Erythroblast (primary cell): ENCODE measurements at regions not wholly inside any gene's neighbourhood (a gene's known extent, or its start where the extent isn't known, plus 50 kb on each side); places are given as distances from the start of the nearest gene placed in this dataset.
A peak's percentile ranks its signal among the peaks of the same experiment; 100 is the strongest.

Source experiments
- DNase-seq, 2 experiments: peaks; one replicate each; lab custom pipeline; 2025; lab: John Stamatoyannopoulos, UW
- GATA1 ChIP-seq: IDR thresholded peaks from 2 replicates; pipeline ENCODE4 v1.6.1; 2011; ENCODE audit warnings: low read depth, mild to moderate bottlenecking, control low read depth, low read length, moderate library complexity
- POLR2A ChIP-seq: IDR thresholded peaks from 2 replicates; pipeline ENCODE4 v1.6.1; 2011; ENCODE audit warnings: mild to moderate bottlenecking, low read length

DNA sequence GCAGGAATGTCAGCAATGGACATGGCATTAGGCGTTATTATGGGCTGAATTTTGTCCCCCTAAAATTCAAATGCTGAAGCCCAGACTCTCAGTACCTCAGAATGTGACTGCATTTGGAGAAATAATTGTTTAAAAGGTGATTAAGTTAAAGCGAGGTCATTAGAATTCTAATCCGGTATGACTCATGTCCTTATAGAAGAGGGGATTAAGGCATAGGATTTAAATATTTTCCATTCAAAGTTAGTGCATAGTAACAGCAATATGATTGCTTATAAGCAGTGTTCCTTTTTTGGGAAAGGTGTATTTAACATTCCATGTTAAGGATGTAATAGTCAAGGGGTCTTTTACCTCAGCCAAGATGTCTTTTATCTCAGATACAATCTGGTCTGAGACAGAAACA, 95.5 kb downstream of the NHLRC3 start:
- DNase-seq, result no peak
- TF ChIP-seq GATA1 (no peak), POLR2A (no peak)

DNA sequence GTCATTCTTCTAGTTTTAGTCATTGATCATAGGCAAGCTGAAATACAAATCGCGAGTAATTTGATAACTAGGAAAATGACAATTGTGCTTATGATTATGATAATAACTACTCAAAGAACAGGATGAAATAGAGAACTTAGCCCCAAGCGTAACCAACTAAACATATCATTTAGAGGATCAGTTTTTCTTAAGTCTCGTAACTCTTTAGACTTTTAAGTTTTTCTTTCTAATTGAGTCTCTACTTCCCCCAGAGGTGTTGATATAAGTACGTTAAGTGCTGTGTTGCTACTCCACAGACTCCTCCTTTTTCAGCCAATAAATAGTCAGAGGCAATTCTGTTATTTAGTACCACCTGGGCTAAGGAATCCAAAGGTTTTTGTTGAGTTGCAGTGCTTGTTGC, 96.3 kb downstream of the NHLRC3 start:
- no peak for TF ChIP-seq POLR2A
- no peak for TF ChIP-seq GATA1

DNA sequence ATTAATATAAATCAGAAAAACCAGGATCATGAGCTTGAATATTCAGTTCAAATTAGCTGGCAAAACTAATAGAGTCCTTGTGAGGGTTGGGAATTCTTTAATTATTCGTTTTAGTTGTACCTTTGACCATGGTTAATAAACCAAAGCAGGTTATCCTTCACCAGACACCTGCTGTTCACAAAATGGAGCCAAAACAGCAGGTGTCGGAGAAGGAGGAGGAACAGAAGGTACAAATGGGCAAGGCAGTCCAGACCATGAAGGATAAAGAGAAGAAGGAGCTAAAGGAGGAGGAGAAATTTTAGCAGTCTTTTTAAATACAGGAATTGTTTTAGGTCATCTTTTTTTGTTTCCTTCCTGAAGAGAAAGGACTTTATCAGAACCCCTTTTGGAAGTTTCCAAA, 106.1 kb downstream of the NHLRC3 start:
- TF ChIP-seq POLR2A (no peak), GATA1 (no peak)
- no peak for DNase-seq

More for the DNA sequence above, 96.3 kb downstream of the NHLRC3 start:
- no peak for DNase-seq

DNA sequence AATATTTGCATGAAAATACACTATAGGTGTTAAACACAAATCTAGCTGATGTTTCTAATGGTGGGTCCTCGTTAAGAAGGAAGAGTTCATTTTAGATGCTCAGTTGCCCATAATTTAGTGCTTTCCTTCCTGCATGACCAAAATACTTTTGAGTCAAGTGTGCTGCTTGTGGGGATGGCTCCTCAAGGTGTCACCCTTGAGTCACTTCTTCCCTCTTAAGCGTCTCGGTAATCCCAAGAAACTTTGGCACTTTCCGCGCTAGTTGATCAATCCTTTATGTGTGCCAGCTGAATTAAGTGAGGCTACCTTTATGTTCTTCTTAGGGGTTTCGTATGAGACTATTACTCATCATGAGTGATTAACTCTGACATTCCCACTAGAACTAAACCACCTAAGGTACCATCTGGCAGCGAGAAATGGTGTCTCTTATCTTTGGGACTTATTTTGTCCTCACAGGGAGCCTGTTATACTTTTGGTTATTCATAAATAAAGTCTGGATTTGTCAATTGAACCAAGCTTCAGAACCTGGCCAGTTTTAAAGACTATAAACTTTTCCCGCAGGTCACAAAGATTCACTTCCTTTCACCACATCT, 106.8 kb downstream of the NHLRC3 start:
- DNase-seq, result peak; percentile 35 to 58
- TF ChIP-seq GATA1 (no peak), POLR2A (no peak)

DNA sequence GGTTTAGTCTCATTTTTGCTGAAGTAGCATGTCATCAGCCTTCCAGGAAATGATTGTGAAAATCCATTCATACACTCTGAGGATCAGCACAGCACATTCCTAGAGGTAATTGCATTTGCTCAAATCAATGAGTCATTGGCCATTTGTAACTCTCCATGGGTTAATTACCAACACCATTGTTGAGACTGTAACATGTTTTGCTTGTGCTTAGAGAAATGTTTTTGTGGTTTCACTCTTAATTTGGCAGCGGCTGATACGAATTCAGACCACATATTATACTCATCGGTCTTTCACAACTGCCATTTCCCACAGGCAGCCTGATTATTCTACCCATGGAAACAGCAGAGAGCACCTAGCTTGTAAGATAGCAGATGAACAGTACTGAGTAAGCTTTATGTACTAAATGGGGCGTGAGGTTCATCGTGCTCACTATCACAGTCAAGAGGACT, 110.3 kb downstream of the NHLRC3 start:
- DNase-seq, result no peak
- TF ChIP-seq GATA1 (no peak), POLR2A (no peak)

DNA sequence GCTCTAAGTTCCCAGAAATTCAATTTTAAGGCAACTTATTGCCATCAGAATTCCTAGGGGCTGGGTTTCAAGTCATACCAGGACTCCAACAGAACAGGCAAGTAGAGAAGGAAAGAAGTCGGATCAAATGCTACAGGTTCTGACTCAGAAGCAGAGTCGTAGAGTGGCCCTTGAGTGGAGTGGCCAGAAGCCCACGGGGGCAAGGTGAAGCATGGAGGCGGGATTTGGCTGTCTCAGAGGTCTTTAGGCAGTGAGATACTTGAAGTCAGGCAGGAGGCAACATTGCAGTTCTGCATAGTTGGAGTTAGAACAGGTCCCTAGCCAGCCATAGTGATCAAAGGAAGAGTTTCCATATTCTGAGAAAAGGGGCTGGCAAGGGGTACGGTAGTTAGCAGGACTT, 111.6 kb downstream of the NHLRC3 start:
- no peak for DNase-seq
- TF ChIP-seq POLR2A (no peak), GATA1 (no peak)

DNA sequence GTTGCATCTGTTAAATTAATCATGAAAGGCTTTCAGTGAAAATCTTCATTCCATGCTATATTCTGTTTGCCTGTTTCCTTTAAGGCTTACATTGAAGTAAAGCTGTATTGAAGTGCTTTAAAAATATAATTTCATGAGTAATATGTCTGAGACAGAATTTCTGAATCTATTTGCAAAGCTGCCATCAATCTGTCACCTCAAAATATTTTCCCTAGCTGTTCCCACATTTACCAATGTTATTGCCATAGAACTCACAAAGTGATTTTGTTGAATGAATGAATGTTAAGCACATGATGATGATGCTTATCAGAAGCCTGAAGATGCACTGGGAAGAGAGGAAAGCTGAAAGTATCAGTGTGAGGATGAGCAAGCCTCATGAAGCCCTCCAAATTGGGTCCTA, 115.8 kb downstream of the NHLRC3 start:
- no peak for DNase-seq
- no peak for TF ChIP-seq GATA1

DNA sequence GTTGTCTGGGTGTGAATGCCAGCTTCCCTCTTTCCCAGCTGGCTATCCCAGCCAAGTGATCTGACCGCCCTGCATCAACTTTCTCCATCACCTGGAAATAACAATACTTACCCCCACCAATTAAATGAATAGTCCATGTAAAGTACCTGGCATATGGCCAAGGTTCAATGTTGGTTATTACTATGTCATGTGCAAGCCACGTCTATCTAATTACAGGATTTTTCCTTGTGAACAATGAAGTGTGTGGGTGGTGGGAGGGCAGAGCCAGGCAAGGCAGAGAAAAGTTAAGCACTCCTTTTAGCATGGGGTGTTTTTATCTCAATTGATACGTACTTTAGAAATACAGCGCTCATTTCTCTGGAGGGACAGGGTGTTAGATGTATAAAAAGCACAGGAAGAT, 121.1 kb downstream of the NHLRC3 start:
- no peak for DNase-seq

DNA sequence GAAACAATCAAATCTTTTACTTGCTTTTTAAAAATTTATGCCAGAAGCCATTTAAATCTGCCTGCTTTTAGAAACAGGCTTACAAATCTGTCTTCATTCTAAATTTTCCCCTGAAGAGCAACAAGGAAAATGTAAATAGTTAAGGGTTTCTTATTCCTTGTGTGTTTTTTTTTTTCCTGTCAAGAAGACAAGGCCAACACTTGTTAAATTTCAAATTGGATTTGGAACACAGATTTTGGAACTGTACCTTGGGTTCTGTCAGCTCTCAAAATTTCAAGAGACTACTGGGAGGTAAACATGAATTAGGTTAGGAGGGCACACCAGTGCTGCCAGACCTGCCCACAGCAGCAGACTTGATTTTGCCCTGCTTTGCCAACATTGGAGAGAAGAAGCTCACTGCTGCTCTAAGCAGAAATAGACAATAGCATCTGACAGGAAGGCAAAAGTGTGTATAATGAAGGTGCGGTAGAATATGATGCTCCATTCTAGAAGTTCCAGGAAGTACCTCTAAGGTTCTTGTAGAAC, 121.7 kb downstream of the NHLRC3 start:
- no peak for DNase-seq
- no peak for TF ChIP-seq POLR2A
- TF ChIP-seq GATA1, result no peak

More for the DNA sequence above, 121.1 kb downstream of the NHLRC3 start:
- TF ChIP-seq GATA1 (no peak), POLR2A (no peak)

DNA sequence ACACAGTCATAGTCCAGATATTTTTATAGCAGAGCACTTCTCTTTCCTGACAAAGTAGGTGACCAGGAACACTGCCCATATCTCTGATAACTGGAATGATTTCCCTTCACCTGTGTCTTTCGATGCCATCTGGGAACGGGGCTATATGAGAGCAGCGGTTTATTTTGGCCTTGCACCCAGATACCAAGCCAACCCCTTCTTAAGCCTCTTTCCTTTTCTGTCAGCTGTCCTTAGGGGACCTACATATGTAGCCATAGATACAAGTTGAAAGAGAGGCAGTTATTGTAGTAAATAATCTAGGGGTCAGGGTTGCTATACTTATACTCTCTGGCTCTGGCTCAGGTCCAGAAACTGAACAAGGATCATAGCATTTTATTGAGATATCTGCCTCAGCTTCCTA, 128.8 kb downstream of the NHLRC3 start:
- TF ChIP-seq GATA1 (no peak), POLR2A (no peak)
- no peak for DNase-seq

DNA sequence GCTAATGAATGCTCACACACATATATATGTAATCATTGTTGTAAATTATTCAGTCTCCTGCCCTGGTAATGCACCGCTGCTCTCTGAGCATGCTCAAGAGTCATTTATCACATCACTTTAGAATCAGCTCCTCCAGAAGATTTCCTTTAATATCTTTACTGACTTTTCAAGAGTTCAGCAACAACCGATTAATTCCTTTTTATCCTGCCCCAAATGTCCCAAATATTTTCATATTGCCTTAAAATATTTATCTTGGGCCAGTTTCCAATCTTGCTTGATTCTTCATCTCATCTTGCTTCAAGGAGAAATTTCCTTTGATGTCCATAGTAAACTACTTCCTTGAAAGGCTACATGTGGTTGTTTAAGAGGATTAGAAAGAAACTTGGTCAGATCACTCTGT, 132.5 kb downstream of the NHLRC3 start:
- no peak for TF ChIP-seq GATA1
- TF ChIP-seq POLR2A, result no peak
- DNase-seq, result no peak

DNA sequence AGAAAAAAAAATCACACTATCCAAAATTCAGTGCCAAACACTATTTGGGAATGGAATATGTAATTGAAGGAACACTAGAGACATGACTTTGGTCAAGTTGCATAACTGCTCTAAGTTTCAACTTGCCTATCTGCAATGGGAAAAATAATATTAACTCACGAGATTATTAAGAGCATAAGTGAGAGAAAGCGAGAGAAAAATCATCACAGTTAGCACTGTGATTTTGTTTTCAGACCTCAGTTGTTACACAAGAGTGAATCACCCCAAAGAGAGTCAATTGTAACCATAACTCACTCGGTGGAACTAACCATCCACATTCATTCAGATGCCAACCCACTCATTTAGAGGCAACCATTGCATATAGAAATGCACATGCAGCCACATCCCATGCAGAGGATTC, 147.1 kb downstream of the NHLRC3 start:
- no peak for DNase-seq
- TF ChIP-seq GATA1, result no peak
- no peak for TF ChIP-seq POLR2A

DNA sequence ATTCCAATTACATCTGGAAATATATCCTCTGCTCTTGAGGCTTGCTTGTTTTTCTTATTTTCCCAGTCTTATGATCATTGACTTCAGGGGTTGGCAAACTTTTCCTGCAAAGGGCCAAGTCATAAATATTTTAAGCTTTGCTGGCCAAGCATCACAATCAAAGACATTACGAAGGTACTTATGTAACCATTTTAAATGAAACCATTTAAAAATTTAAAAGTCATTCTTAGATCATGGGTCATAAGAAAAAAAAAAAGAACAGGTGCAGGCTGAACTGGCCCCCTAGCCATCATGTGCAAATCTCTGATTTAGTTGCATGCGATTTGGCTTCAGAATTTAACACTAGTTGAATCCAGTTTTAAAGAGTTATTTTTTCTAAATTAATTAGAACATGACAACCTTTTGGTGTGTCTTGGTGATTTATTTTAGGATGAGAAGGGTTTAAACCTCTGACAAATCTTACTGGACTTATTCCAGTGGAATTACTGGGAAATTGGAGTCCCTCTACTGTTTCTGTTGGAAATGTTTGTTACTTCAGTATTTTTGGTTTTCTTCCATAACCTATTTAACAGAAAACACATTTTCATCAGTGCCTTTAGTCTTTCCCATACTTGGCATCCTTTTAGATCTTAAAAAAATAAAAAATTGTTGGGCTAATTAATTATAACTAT, 148.1 kb downstream of the NHLRC3 start:
- DNase-seq, result no peak
- TF ChIP-seq POLR2A (no peak), GATA1 (no peak)

DNA sequence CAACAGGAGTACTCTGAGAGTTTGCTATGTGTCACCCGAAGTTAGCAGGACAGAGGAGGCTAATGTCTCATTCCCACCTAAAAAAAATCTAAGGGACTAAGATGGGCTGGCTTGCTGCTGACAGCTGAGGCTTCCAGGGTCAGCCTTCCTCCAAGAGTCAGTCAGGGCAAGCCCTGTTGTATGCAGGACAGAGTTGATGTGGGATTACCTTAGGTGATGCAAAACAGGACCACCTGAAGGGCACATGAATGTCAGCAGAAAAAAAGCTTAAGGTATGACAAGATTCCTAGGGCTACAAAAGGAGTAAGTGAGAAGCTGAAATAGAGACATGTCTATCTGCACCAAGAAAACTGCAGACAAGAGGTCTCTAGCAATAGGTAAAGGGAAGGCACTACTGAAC, 151.5 kb downstream of the NHLRC3 start:
- TF ChIP-seq GATA1, result no peak
- TF ChIP-seq POLR2A, result no peak
- DNase-seq, result no peak
